ENCODE measurements at regions not wholly inside any gene's neighbourhood (a gene's known extent, or its start where the extent isn't known, plus 50 kb on each side); places are given as distances from the start of the nearest gene placed in this dataset.

GRCh38 chr18:75846321-75846720 is 418.8 kb upstream of the SMIM21 start:
- TF ChIP-seq CTCF (IDR thresholded peaks at IDR 0.05; ENCODE audit: insufficient read depth, low read length) (no peak), REST (IDR thresholded peaks at IDR 0.05; ENCODE audit: insufficient replicate concordance, low read depth) (no peak), POLR2AphosphoS5 (IDR thresholded peaks at IDR 0.05; ENCODE audit: low read depth) (no peak)

Measured in HL-60 (cell line).